Central memory CD8-positive, alpha-beta T cell (primary cell): ENCODE measurements at regions not wholly inside any gene's neighbourhood (a gene's known extent, or its start where the extent isn't known, plus 50 kb on each side); places are given as distances from the start of the nearest gene placed in this dataset.
A peak's percentile ranks its signal among the peaks of the same experiment; 100 is the strongest.

Experiments
- ATAC-seq: fragments of 150-1000 bp; cut with Tn5 transposase; replicated peaks from 2 replicates; pipeline ENCODE4 v1.10.0; 2022; ENCODE audit warnings: mild to moderate bottlenecking, moderate FRiP score, moderate number of reproducible peaks; ENCODE audit not compliant: poor library complexity, severe bottlenecking; ENCODE audit errors: extremely low read depth
- DNase-seq, 2 donors: peaks; one replicate each; pipeline ENCODE4 v3.0.0; 2021; ENCODE audit warnings: low spot score in 2 of 2
- H3K27ac Mint-ChIP-seq: one replicate; pipeline ENCODE4 v1.8.0; 2022; ENCODE audit warnings: low read depth, mild to moderate bottlenecking, moderate library complexity, mixed read lengths
- H3K27me3 Mint-ChIP-seq: one replicate; pipeline ENCODE4 v1.8.0; 2022; ENCODE audit warnings: mixed read lengths
- H3K36me3 Mint-ChIP-seq: one replicate; pipeline ENCODE4 v1.8.0; 2022; ENCODE audit warnings: mild to moderate bottlenecking, moderate library complexity, mixed read lengths; ENCODE audit not compliant: insufficient read depth
- H3K4me1 Mint-ChIP-seq: one replicate; pipeline ENCODE4 v1.8.0; 2022; ENCODE audit warnings: mixed read lengths
- H3K4me3 Mint-ChIP-seq: one replicate; pipeline ENCODE4 v1.8.0; 2022; ENCODE audit warnings: mild to moderate bottlenecking, moderate library complexity, mixed read lengths
- H3K9me3 Mint-ChIP-seq: one replicate; pipeline ENCODE4 v1.8.0; 2022; ENCODE audit warnings: mixed read lengths

DNA sequence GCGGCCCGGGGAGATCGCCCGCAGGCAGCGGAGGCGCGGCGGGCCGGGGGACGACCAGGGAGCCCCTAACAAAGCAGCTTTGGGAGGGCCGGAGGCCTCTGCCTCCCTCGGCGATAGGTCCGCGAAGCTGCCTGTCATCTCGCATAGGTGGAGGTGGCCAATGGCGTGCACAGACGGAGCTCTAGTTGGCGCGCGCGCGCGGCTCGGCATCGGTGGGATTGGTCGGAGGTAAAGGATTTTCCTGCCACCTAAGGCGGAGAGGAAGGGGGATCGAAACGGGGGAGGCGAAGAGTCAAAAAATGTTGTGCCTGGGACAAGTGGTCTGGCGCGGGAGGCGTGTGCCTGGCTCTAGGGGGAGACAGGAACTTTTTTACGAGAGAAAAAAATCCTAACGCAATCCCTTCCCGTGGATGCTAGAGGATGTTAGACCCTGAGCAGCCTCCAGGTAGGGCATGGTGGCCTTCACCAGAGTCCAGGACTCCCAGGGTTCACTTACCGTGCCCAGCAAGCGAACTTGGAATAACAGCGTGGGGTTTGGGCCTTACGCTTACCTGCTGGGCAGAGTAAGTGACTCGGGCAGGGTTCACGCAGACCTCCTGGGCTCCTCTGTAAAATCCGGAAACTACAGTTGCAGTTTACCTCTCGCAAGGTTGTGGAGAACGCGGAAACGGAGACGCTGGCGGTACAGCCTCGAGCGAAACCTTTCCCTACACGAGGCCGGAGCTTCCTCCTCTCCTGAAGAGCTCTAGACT lies 99.9 kb upstream of the SOD1 start:
- Mint-ChIP-seq H3K27ac (no peak overlapping the region), H3K4me1 (peaks cover 17% of the 10 kb centered on the region), H3K36me3 (peaks cover 2% of the 10 kb centered on the region), H3K27me3 (peaks cover 47% of the 10 kb centered on the region), H3K4me3 (peak overlapping the region; percentile 87), H3K9me3 (no peaks in the 10 kb centered on the region)
- DNase-seq (peak; percentile 69 to 73), ATAC-seq (peak; percentile 81)

DNA sequence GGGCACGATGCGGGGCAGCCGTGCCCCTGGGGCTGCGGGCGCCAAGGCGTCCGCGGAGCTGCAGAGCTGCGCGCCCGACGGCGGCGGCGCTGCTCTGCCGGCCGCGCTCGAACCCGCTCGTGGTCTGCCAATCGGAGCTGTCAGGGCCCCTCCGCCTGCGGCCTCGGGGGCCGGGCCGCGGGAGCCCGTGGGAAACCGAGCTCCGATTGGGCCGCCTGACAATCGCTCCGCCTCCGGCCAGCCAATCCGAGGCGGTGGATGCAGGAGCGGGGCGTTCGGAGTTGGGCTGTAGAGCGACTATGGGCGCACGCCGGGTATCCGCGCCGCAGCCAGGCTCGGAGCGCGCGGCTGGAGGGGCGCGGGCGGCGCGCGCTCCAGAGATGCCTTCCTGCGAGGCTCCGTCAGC lies 100.5 kb upstream of the SOD1 start:
- Mint-ChIP-seq H3K27me3 (peaks cover 52% of the 10 kb centered on the region), H3K36me3 (peaks cover 2% of the 10 kb centered on the region), H3K27ac (no peak overlapping the region), H3K4me1 (peaks cover 22% of the 10 kb centered on the region), H3K9me3 (no peaks in the 10 kb centered on the region), H3K4me3 (peak overlapping the region; percentile 87)
- DNase-seq (peak; percentile 65 to 67), ATAC-seq (peak; percentile 82)

DNA sequence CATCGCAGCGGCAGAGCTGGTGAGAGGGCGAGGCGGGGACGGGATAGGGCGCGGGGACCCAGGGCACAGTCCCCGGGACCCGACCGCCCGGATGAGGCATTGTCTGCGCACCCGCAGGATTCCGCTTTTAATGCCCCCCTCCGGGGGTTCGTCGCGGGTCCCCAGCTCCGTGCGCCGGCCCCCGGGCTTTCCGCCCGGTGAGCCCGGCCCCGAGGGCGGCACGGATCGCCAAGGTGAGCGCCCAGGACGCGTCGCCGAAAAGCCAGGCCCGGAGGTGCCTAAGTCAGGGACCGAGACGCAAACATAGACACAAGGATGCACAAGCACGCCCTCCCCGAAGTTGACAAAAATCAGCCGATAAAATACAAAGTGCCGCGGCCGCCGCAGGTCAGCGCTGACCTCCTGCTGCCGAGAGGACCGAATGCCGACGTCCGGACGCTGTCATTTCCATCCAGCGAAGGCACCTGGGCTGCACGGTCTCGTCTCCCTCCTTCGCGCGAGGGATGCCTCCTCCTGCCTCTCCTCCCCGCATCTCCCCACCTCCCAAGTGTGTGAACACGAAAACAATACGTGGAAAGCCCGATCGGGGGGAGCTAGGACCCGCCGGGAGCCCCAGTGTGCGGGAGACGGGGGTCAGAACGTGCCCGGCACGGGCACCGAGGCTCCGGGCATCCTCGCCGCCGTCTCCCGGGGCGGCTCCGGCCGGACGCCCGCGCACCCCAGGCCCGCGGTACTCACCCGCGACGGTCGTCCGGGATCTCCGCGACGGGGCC lies 101.1 kb upstream of the SOD1 start:
- DNase-seq (peak in 1 of 2 donors; percentile 13), ATAC-seq (peak; percentile 14)
- Mint-ChIP-seq H3K27ac (no peak overlapping the region), H3K27me3 (peaks cover 58% of the 10 kb centered on the region), H3K36me3 (peaks cover 2% of the 10 kb centered on the region), H3K4me1 (peaks cover 22% of the 10 kb centered on the region), H3K4me3 (peak overlapping the region; percentile 87), H3K9me3 (no peaks in the 10 kb centered on the region)

DNA sequence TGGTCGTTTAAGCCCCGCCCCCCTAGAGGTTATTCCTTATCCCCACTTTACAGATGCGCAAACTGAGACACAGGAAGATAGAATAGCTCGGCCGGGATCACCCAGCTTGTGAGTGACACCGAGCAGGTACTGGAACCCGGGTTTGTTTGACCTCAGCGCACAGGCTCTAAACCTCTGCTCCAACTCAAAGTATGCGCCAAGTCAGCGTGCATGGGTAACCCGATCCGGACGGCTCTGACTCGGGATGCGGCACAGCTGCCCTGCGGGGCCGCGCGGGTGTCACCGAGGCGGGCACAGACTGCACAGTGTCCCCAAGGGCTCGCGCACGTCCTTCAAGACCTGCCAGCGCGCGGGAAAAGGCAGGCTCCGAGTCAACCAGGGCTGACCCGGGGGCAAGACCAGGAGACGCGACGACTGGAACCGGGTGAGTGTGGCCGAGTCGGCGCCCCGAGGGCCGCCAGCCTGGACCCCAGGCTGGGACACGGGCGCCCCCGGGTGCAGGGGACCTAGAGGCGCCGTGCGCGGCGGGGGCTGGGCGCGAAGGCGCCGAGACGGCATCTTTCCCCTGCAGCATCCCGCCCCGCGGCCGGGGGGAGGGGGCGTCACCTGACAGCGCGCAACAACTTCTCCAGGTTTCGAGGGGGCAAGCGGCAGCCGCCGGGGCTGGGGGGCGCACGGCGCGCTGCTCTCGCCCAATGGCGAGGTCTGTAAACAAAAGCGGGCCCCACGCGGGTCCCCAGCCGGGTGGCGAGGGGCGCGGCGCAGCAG lies 101.9 kb upstream of the SOD1 start:
- DNase-seq: no peak
- H3K4me1 Mint-ChIP-seq: peaks cover 22% of the 10 kb centered on the region
- peaks cover 66% of the 10 kb centered on the region for H3K27me3 Mint-ChIP-seq
- peak overlapping the region; percentile 54 for H3K4me3 Mint-ChIP-seq
- no peak overlapping the region for H3K27ac Mint-ChIP-seq
- ATAC-seq: no peak
- no peaks in the 10 kb centered on the region for H3K9me3 Mint-ChIP-seq
- H3K36me3 Mint-ChIP-seq: peaks cover 2% of the 10 kb centered on the region

DNA sequence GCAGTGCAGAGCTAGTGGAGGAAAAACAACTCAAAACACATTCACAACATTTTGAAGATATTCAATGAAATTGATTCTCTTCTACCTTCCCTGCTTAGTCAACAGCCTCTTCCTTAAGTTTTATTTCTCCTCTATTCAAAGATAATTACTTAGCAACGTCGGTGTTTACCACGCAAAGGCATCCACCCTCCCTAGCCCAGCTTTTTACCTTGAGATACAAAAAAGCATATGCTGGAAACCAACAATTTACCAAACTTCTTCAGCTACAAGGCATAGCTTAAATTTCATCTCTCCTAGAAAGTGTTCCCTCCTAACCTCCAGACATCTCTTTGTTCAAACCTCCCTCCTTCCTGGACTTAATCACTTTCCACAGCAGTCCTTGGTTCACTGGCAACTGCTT lies 102.8 kb upstream of the SOD1 start:
- H3K27ac Mint-ChIP-seq: no peak overlapping the region
- H3K4me1 Mint-ChIP-seq: peaks cover 22% of the 10 kb centered on the region
- no peaks in the 10 kb centered on the region for H3K9me3 Mint-ChIP-seq
- H3K27me3 Mint-ChIP-seq: peaks cover 67% of the 10 kb centered on the region
- ATAC-seq (no peak), DNase-seq (no peak)
- H3K36me3 Mint-ChIP-seq: no peaks in the 10 kb centered on the region
- H3K4me3 Mint-ChIP-seq: no peak overlapping the region

DNA sequence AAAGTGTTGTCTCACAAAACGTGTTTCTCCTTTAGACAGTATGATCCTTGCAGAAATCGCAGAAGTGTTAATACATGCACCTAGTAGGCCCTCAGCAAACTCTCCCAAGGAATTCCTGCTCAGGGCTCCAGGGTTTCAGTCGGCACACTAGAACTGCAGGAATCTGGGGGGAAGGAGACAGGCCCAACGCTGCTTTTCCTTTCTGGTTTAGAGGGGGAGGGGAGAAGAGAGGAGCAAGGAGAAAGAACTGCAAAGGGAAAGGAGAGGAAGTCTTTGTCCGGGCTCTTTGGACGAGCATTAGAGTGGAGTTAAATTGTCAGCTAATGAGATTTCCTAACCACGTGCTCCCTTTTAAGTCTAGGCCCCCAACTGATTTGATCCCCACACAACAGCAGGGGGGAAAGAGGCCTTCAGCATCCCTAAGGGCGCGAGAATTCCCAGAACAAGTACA lies 103.7 kb upstream of the SOD1 start:
- Mint-ChIP-seq H3K4me3 (no peak overlapping the region), H3K27me3 (peaks cover 66% of the 10 kb centered on the region), H3K9me3 (no peaks in the 10 kb centered on the region), H3K4me1 (peaks cover 22% of the 10 kb centered on the region), H3K27ac (no peak overlapping the region), H3K36me3 (no peaks in the 10 kb centered on the region)
- DNase-seq (no peak), ATAC-seq (no peak)

DNA sequence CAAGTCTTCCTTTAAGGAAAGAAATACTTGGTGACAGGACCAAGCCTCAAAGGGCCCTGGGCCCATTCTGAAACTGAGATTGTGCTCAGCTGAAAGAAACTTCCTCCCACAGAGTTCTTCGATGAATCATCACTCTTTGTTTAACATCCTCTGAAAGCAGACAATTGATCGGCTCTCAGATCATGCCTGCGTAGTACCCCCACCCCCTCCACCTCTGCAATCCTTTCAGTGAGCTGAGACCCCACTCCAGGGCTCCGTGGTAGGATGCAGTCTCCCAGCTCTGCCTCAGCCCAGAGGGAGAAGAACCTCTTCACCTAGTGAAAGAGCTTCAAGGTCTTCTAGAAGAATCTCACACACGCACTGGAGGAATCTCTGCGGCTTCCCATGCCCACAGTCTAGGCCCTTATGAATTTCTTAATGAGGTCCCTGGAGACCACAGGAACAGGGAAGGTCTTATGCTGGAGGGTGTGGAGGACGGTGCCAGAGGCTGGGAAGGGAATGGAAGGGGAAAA lies 104.9 kb upstream of the SOD1 start:
- Mint-ChIP-seq H3K27ac (no peak overlapping the region), H3K27me3 (peaks cover 54% of the 10 kb centered on the region), H3K9me3 (no peaks in the 10 kb centered on the region), H3K36me3 (no peaks in the 10 kb centered on the region), H3K4me3 (no peak overlapping the region), H3K4me1 (peaks cover 14% of the 10 kb centered on the region)
- ATAC-seq (no peak), DNase-seq (no peak)

DNA sequence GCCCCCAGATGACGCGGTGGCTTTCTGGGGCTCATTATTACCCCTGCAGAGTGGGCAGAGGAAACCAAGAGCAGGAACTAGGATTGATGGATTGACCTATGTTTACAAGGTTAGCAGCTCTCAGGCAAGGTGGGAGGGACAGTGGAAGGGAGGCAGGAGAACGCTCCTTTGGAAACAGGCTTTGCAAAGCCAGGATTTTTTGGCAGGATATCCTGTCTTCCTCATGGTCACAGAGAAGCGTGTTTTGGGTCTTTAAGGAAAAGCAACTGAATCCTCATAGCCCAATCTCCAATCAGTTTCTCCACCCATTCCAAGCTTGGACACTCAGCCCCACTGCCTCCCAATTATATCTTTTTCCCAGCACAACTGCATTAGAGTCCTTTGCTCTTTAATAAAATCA lies 105.6 kb upstream of the SOD1 start:
- ATAC-seq (no peak), DNase-seq (no peak)
- H3K27me3 Mint-ChIP-seq: peaks cover 51% of the 10 kb centered on the region
- no peaks in the 10 kb centered on the region for H3K9me3 Mint-ChIP-seq
- H3K27ac Mint-ChIP-seq: no peak overlapping the region
- H3K4me3 Mint-ChIP-seq: no peak overlapping the region
- H3K36me3 Mint-ChIP-seq: no peaks in the 10 kb centered on the region
- H3K4me1 Mint-ChIP-seq: peaks cover 9% of the 10 kb centered on the region

DNA sequence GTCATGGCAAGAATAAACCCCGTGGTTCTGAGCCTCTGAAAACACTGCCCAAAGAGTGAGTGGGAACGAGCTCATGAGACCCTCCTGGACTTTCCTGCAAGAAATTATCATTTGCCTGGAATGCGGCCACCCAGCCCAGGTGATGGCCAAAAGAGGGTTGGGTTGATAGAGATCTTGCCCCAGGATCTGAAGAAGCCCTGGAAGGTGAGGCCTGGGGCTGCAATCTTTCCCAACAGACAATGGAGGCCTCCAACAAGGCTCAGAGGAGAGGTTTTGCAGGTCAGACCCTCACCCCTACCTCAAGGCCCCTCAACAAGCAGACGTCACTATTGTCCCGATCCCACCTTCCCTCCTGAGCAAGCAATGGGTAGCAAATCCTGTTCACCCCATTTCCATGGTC lies 106.0 kb upstream of the SOD1 start:
- Mint-ChIP-seq H3K27me3 (peaks cover 56% of the 10 kb centered on the region), H3K27ac (no peak overlapping the region), H3K4me3 (no peak overlapping the region), H3K9me3 (no peaks in the 10 kb centered on the region), H3K36me3 (no peaks in the 10 kb centered on the region), H3K4me1 (peaks cover 9% of the 10 kb centered on the region)
- DNase-seq (no peak), ATAC-seq (no peak)

DNA sequence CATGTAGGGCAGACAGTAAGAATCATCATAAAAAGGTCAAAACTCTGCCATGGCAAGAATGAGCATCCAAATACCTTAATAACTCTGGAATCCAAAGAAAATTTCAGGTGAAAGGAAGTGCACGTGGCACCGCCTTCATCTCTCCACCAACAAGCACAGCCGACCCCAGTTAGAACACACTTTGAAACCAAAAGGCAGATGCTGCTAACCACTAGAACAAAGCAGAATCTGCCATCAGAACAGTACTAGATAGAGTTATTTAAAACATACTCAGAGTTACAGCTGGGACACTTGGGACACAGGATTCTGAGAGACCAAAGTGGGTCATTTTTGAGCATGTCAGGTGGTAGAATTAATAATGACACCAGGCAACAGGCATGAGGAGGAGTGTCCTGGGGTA lies 106.7 kb upstream of the SOD1 start:
- no peaks in the 10 kb centered on the region for H3K9me3 Mint-ChIP-seq
- H3K4me1 Mint-ChIP-seq: peaks cover 9% of the 10 kb centered on the region
- DNase-seq (no peak), ATAC-seq (no peak)
- H3K4me3 Mint-ChIP-seq: no peak overlapping the region
- no peak overlapping the region for H3K27ac Mint-ChIP-seq
- H3K27me3 Mint-ChIP-seq: peaks cover 57% of the 10 kb centered on the region
- H3K36me3 Mint-ChIP-seq: no peaks in the 10 kb centered on the region

DNA sequence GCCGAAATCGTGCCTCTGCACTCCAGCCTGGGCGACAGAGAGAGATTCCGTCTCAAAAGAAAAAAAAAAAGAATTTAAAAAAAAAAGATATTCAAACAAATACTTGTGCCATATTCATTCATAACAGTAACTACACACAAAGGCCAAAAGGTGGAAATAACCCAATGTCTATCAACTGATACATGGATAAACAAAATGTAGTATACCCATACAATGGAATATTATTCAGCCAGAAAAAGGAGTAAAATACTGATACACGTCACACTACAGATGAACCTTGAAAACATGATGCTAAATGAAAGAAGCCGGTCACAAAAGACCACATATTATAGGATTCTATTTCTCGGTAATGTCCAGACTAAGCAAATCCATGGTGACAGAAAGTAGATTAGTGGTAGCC lies 109.4 kb upstream of the SOD1 start:
- no peak for ATAC-seq
- Mint-ChIP-seq H3K4me3 (no peak overlapping the region), H3K4me1 (peaks cover 9% of the 10 kb centered on the region), H3K27me3 (peaks cover 34% of the 10 kb centered on the region), H3K27ac (no peak overlapping the region), H3K9me3 (no peaks in the 10 kb centered on the region), H3K36me3 (no peaks in the 10 kb centered on the region)
- DNase-seq: no peak

DNA sequence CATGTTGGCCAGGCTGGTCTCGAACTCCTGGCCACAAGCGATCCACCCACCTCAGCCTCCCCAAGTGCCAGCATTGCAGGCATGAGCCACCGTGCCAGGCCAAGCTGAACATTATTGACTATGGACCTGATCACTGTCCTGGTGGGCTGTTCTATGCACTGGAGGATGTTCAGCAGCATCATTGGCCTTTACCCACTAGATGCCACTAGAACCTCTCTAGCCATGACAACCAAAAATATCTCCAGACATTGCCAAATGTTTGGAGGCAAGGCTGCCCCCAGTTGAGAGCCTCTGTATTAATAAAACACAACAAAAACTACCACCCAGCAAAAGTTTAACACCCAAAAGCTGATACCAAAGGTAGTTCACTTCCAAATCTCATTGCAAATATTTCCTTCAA lies 110.8 kb upstream of the SOD1 start:
- H3K4me1 Mint-ChIP-seq: no peaks in the 10 kb centered on the region
- peaks cover 20% of the 10 kb centered on the region for H3K27me3 Mint-ChIP-seq
- ATAC-seq (no peak), DNase-seq (no peak)
- no peaks in the 10 kb centered on the region for H3K9me3 Mint-ChIP-seq
- H3K27ac Mint-ChIP-seq: no peak overlapping the region
- no peaks in the 10 kb centered on the region for H3K36me3 Mint-ChIP-seq
- H3K4me3 Mint-ChIP-seq: no peak overlapping the region
